ENCODE measurements at regions not wholly inside any gene's neighbourhood (a gene's known extent, or its start where the extent isn't known, plus 50 kb on each side); places are given as distances from the start of the nearest gene placed in this dataset.

GRCh38 chr4:124867536-124867935 is 155.0 kb upstream of the ANKRD50 start:
- no peak for TF ChIP-seq CTCF (IDR thresholded peaks at IDR 0.05; ENCODE audit: partially characterized antibody, unreplicated experiment)
- no peaks in the 10 kb centered on the region for H3K9me3 Mint-ChIP-seq (ENCODE audit: unreplicated experiment)
- DNase-seq, result no peak
- H3K27me3 Mint-ChIP-seq (ENCODE audit: unreplicated experiment), result no peaks in the 10 kb centered on the region
- H3K4me1 Mint-ChIP-seq (ENCODE audit: low read depth, unreplicated experiment), result no peaks in the 10 kb centered on the region
- H3K27ac Mint-ChIP-seq (ENCODE audit: unreplicated experiment), result no peak overlapping the region
- H3K4me3 Mint-ChIP-seq (ENCODE audit: unreplicated experiment), result no peak overlapping the region
- no peaks in the 10 kb centered on the region for H3K36me3 Mint-ChIP-seq (ENCODE audit: unreplicated experiment)

- Mint-ChIP-seq H3K27ac (ENCODE audit: unreplicated experiment) (no peak overlapping the region), H3K4me3 (ENCODE audit: unreplicated experiment) (no peak overlapping the region), H3K27me3 (ENCODE audit: unreplicated experiment) (no peaks in the 10 kb centered on the region), H3K9me3 (ENCODE audit: unreplicated experiment) (no peaks in the 10 kb centered on the region), H3K4me1 (ENCODE audit: low read depth, unreplicated experiment) (peaks cover 2% of the 10 kb centered on the region), H3K36me3 (ENCODE audit: unreplicated experiment) (no peaks in the 10 kb centered on the region)
- no peak for TF ChIP-seq CTCF (IDR thresholded peaks at IDR 0.05; ENCODE audit: partially characterized antibody, unreplicated experiment)
- DNase-seq, result no peak
Measured at GRCh38 chr4:124866301-124866700, 153.8 kb upstream of the ANKRD50 start.

- Mint-ChIP-seq H3K4me3 (ENCODE audit: unreplicated experiment) (no peak overlapping the region), H3K9me3 (ENCODE audit: unreplicated experiment) (no peaks in the 10 kb centered on the region), H3K4me1 (ENCODE audit: low read depth, unreplicated experiment) (peaks cover 2% of the 10 kb centered on the region), H3K36me3 (ENCODE audit: unreplicated experiment) (no peaks in the 10 kb centered on the region), H3K27me3 (ENCODE audit: unreplicated experiment) (no peaks in the 10 kb centered on the region), H3K27ac (ENCODE audit: unreplicated experiment) (no peak overlapping the region)
- TF ChIP-seq CTCF (IDR thresholded peaks at IDR 0.05; ENCODE audit: partially characterized antibody, unreplicated experiment), result no peak
- DNase-seq, result no peak
Measured at GRCh38 chr4:124863040-124863545, 150.6 kb upstream of the ANKRD50 start.

- TF ChIP-seq CTCF (IDR thresholded peaks at IDR 0.05; ENCODE audit: partially characterized antibody, unreplicated experiment), result no peak
- Mint-ChIP-seq H3K27me3 (ENCODE audit: unreplicated experiment) (no peaks in the 10 kb centered on the region), H3K27ac (ENCODE audit: unreplicated experiment) (no peak overlapping the region), H3K4me1 (ENCODE audit: low read depth, unreplicated experiment) (peaks cover 2% of the 10 kb centered on the region), H3K36me3 (ENCODE audit: unreplicated experiment) (no peaks in the 10 kb centered on the region), H3K4me3 (ENCODE audit: unreplicated experiment) (no peak overlapping the region), H3K9me3 (ENCODE audit: unreplicated experiment) (no peaks in the 10 kb centered on the region)
- DNase-seq, result no peak
Measured at GRCh38 chr4:124862261-124862660, 149.7 kb upstream of the ANKRD50 start.

GRCh38 chr4:124861761-124862160 is 149.2 kb upstream of the ANKRD50 start:
- DNase-seq, result no peak
- no peaks in the 10 kb centered on the region for H3K9me3 Mint-ChIP-seq (ENCODE audit: unreplicated experiment)
- no peak overlapping the region for H3K4me3 Mint-ChIP-seq (ENCODE audit: unreplicated experiment)
- peaks cover 2% of the 10 kb centered on the region for H3K4me1 Mint-ChIP-seq (ENCODE audit: low read depth, unreplicated experiment)
- H3K36me3 Mint-ChIP-seq (ENCODE audit: unreplicated experiment), result no peaks in the 10 kb centered on the region
- no peaks in the 10 kb centered on the region for H3K27me3 Mint-ChIP-seq (ENCODE audit: unreplicated experiment)
- no peak for TF ChIP-seq CTCF (IDR thresholded peaks at IDR 0.05; ENCODE audit: partially characterized antibody, unreplicated experiment)
- H3K27ac Mint-ChIP-seq (ENCODE audit: unreplicated experiment), result no peak overlapping the region
